COLO829 (cell line): ENCODE measurements at regions not wholly inside any gene's neighbourhood (a gene's known extent, or its start where the extent isn't known, plus 50 kb on each side); places are given as distances from the start of the nearest gene placed in this dataset.
"Not testable (repeated sequence)": the region's sequence is repeated elsewhere in the genome, so short reads cannot be mapped to it uniquely, and the experiment has no call there.

Experiments
- DNase-seq: peaks from one replicate; pipeline ENCODE4 v3.0.0; 2012; ENCODE audit warnings: low spot score

DNA sequence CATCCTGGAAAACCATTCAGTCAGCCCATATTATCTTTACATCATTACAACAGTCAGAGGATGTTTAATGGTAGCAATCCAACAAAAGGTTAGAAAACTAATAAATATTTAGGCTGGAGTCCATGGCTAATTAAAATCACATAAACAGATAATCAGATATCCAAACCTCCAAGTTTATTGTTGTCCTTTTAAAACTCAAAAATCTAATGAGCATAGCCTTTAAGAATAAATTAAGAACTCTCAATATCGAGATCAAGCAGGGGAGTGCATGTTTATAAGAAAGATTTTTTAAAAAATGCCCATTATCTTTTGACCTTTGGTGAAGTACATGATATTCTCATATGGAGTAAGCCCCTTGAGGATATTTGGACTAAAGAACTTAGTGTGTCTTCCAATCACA, 842.9 kb upstream of the SEMA6A start:
- no peak for DNase-seq

DNA sequence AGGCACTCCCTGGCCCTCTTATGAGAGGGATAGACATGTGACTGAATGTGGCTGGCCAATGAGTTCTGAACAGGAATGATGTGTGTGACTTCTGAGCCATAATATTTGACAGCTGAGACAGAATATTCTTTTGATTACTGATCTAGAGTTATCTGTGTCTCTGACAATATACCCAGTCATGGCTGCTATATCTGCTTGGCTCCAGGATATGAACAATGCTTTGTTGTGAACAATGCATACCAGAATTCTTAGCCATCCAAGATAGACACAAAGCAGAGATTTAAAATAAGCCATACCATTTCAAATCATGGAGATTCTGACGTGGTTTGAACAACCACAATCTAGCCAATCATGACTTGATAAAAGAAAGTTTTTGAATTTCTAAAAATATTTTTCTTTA, 840.3 kb upstream of the SEMA6A start:
- DNase-seq, result peak; percentile 56

DNA sequence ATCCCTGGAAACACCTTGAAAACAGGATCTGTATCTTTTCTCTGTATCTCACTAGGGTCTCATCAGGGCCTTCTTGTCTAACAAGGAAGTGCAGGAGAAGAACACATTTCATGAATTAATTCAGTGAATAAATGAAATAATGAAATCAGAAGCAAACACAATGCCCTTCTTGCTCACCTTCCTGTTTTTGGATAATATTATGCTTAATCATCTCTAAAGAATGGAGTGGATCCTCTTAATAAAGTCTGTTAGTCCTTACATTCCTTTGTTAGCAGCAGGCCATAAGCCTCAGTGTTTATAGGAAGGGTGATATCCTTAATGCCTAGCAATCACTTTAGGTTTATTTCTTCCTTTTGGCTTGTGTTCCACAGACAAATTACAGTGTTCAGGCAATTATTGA, 837.1 kb upstream of the SEMA6A start:
- no peak for DNase-seq

DNA sequence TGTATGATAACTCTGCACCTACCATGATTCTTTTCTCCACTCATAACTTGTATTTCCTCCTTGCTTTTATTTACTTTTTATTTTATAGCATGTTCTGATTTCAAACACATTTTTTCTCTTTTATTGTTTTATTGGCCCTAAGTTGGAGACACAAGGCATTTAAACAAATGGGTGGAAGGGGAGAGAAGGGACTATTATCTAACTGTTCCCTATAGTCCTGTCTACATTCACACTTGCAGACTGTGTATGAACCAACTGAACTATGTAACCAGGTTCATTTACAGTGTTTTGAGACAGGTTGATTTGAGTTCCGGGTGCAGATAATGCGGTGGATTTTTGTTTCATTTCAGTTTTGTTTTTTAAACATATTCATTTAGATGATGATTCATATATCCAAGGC, 830.6 kb upstream of the SEMA6A start:
- DNase-seq, result no peak

DNA sequence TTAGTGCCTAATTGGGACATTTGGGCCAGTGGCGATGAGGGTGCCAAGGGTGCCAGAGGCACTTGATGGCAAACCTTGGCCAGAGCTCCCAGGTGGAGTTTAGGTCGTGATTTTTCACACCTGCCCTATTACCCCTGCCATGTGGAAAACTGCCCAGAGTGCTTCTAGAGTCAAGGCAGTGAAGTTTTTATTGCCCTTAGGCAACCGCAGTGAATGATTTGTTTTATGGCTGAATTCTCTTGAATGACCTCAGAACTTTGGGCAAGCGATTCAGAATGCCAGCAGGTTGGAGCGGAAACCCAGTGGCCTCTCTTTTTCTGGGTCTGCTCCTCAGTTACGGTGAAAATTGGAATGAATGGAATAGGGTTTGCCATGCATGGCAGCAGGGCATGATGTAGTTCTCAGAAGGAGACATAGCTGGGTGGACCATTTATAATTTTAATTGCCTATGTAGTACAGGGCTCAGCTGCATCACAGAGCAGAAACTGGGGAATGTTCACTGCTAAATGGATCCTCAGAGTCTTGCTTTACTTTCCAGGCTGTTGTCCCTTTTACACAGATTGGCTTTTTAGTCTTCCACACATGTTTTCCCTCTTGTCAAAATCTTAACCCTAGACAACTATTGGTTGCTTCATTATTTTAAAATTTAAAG, 820.0 kb upstream of the SEMA6A start:
- DNase-seq, result no peak

DNA sequence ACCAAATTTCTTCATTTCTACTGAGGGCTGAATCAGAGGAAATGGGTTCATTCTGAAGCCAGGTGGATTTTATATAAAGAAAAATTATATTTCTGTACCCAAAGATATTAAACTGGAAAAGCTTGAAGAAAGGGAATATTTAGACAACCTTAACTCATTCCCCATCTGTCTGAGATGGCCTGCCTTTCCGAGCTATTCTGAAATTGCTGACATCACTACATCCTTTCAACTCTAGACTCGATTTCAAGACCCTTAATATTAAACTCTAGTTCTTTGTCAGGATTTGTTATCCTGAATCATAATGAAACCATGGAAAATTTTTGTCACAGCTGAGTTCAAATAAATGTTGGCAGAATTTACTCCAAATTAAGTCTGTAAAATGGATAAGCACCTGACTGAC, 818.5 kb upstream of the SEMA6A start:
- DNase-seq, result no peak

DNA sequence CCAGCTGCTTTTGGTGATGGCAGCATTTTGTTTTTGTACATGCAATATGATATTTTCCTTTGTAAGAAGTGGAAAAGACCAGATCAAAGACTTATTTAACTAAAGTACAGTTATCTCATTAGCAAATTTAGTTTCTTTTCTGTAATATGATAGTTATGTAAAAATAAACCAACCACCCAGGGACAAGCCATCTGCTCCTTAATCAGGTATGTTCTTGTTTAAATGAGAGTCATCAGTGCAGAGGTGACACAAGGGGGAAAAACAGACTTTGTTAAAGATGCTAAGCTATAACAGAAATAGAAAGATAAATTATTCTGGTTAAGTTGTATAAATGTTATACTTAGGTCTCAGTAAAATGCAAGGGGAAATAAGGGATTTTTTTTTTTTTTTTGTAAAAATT, 805.7 kb upstream of the SEMA6A start:
- no peak for DNase-seq

DNA sequence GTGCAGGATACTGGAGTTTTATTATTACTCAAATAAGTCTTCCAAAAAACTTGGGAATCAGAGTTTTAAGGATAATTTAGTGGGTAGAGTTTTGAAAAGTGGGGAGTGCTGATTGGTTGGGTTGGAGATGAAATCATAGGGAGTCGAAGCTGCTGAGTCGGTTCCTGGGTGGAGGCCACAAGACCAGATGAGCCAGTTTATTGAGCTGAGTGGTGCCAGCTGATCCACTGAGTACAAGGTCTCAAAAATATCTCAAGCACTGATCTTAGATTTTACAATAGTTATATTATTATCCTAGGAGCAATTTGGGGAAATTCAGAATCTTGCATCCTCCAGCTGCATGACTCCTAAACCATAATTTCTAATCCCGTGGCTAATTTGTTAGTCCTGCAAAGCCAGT, 804.9 kb upstream of the SEMA6A start:
- DNase-seq, result no peak

DNA sequence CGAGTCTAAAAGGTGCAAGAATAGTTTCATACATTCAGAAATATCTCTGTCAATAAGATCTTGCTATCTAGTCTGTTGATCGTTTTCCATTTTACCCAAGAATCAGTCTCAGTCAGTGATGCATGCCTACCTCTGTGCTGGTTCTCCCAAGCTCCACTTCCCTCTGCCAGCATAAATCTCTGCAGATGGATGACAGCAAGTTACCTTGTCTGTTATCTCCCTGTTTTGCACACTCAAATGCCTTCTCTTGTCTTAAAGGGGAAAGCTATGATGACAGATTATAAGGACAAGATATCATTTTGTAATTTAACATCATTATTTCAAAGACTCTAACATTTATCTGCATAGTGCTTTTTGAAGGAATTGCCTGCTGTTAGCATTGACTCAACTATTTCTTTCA, 802.1 kb upstream of the SEMA6A start:
- DNase-seq, result no peak

DNA sequence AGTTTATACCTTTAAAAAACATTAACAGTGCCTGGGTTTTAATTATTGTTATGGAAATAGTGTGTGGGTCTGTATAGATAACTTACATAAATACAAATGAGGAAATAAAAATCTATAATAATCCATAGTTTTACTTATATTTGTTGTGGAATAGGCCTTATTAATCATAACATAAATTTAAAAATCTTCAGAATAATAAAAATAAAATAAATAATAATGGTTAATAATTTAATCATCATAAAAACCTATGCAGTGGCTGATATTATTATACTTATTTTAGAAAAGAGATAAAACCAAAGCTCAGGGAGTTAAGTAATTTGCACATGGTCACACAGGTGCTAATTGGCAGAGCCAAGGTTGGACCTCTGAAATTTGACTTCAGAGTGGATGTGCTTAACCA, 785.3 kb upstream of the SEMA6A start:
- no peak for DNase-seq

DNA sequence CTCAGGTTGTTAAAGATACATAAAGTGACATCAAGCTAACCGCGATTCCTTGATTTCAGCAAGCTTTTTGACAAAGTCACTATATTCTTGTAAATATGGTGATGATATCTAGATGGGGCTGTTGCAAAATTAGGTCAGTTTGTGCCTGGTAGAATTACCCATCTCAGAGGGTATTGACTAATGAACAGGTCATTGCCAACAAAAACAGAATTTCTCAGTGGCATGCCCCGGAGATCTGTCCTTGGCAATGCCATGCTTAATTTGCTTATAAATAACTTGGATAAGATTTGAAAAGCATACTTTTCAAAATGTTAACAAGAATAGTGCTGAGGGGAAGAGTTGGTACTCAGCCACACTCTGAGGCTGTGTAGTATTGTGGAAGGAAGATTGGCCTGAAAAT, 783.3 kb upstream of the SEMA6A start:
- no peak for DNase-seq

DNA sequence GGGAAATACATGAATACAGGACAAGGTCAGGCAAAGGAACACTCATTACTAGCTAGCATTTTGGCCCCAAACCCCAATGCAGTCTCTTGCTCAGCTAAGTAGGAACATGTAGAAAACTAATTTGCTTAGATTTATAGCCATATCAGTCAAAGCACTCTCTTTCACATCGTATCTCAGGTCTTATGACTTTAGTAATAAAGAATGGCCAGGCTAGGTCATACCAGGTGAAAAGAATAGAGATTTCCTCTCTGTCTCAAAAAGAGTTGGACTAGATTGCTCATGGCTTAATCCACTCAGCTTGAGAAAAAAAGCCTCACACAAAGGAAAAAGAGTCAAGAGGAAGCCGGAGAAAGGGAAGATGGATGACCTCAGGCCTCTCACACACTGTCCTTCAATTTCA, 772.7 kb upstream of the SEMA6A start:
- DNase-seq, result no peak

DNA sequence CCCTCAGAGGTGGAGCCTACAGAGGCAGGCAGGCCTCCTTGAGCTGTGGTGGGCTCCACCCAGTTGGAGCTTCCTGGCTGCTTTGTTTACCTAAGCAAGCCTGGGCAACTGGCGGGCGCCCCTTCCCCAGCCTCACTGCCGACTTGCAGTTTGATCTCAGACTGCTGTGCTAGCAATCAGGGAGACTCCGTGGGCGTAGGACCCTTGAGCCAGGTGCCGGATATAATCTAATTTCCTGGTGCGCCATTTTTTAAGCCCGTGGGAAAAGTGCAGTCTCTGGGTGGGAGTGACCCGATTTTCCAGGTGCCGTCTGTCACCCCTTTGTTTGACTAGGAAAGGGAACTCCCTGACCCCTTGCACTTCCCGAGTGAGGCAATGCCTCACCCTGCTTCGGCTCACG, 769.1 kb upstream of the SEMA6A start:
- not testable (repeated sequence) for DNase-seq

DNA sequence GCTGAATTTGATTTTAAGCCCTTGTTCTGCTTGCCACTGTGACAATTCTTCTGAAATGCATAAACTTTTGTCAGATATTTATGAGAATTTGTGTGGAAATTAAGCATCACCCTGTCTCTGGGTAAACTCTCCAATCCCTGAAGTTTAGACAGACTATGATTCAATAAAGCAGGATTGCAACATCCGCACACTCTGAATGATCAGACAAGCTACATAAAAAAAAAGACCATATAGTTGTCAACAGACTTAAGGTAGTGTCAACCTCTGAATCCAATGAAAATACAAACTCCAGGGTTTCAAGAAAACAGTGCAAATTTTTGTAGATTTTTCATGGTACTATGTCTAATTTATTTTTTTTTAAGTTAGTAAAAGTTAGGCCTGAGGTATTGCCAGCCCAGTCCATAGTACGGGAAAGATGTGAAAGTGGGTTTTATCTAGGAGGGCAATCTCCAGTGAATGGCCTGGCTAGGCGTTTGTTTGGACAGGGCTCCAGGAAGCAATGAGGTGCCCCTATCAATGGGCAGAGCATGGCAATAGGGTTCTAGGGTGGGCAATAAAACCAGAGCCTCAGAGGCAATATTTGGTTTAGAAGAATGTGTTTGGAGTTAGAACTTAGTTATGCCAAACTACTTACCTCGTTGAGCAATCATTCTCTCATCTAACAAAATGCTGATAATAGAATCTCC, 762.6 kb upstream of the SEMA6A start:
- DNase-seq, result no peak

DNA sequence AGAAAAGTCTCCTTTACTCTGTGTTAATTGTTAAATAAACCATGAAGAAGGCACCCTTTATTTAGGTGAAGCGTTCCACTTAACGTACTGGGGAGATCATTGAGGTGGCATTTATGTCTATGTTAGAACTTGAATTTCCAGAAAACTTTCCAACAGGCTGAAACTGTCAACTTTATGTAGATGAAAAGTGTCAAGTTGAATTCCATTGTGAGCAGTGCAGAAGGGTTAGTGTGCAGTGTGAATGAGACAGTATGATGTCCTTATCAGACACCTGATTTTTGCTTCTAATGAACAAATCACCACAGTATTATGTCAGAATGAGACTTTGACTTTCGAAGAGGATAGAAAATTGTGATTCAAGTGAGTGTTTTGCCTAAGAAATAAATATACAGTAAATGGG, 761.6 kb upstream of the SEMA6A start:
- DNase-seq, result no peak

DNA sequence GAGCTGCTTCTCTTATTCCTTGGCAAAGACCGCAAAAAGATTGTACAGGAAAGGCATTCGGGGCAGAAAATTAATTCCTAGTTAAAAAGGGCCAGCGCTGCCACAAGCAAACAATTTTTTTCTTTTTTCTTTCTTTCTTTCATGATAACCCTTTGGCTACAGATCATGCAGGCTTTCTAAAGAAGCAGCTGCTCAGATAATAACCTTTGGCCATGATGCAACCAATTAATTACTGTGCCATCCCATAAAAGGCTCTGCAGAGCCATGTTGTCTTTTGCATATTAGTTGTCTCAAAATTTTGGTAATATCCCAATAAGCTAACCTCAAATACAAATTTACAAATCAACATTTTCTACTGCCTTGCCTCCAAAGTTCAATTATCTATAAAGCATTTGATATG, 758.4 kb upstream of the SEMA6A start:
- no peak for DNase-seq

DNA sequence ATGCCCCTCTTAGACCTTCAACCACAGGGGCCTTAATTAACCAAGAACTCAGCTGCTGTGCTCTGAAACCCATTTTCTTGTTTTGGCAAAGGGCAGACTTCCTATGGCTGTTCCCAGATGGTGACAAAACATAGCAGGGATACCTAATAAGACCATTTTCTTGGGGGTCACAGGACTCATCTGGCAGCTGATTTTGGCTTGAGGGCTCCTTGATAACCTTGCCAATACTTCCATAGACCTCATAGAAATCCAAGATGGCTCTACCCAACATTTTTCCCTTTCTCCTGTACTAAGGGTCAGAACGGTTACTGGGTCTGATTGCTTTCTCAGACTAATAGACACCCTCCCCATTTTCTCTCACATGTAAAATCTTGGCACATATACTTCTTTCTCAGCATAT, 757.7 kb upstream of the SEMA6A start:
- no peak for DNase-seq

DNA sequence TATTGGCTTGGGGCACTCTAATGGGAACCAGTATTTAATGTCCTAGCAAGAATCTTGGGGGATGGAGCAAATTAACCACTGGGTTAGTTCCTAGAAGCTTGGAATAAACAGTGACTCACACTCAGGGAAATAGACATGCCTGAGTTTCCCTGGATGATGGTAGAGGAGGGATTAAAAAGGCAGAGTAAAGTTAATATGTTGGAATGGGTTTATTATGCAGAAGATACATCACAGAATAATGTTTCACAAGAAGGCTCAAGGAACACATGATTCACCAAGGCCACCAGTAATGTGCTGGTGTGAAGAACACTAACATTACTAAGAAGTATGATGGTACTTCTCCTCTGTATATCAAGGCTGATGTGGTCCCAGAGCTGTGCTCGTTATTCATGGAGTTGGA, 752.9 kb upstream of the SEMA6A start:
- no peak for DNase-seq

DNA sequence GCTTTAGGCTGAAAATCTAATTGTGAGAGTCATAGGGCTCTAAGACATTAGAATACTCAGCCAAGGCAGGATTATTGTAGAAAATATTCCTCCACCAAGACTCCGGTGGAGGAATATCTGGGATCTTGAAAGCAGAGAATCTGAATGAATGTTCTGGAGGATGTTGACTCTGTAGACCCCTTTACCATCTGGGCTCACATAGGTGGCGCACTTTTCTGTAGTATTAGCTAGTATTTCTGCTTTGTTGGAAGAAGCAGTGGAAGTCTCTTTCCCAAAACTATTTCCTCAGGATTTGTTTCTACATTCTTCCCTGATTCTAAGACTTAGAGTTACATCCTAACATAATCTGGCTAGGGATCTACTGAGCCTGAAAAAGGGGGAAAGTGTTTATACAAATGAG, 752.4 kb upstream of the SEMA6A start:
- no peak for DNase-seq

DNA sequence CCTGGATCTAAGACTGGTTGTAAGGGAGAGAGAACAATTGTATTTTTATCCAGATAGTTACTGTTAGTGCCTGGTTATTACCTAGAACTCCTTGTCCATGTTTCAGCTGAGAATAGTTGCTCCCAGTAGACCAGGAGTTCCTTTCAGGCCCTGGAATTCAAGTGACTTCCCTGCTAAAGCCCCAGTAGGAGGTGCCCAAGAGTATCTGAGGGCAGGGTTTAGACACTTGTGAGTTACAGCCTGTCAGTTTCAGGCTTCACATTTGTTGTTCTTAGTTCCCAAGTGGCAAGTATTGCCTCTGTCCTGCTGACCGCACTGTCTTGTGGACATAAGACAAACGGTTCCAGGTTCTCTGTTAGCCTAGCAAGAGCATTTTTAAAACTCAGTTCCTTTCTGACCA, 743.9 kb upstream of the SEMA6A start:
- no peak for DNase-seq

DNA sequence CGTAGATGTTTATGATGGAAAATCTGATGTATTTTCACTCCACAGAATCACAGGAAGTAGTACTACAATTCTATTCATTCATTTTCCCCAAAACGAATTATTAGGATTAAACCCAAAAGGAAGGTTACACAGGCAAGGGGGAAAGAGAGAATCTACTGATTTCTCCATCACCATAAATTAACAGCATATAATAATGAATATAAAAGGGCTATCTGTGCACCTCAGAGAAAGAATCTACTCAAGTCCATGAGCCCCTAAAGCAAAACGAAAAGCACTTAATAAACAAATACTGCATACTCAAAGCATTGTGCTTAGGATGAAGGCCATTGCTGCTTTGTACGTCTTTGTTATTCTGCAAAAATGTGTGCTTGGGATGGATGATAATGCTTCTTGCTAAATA, 740.5 kb upstream of the SEMA6A start:
- no peak for DNase-seq

DNA sequence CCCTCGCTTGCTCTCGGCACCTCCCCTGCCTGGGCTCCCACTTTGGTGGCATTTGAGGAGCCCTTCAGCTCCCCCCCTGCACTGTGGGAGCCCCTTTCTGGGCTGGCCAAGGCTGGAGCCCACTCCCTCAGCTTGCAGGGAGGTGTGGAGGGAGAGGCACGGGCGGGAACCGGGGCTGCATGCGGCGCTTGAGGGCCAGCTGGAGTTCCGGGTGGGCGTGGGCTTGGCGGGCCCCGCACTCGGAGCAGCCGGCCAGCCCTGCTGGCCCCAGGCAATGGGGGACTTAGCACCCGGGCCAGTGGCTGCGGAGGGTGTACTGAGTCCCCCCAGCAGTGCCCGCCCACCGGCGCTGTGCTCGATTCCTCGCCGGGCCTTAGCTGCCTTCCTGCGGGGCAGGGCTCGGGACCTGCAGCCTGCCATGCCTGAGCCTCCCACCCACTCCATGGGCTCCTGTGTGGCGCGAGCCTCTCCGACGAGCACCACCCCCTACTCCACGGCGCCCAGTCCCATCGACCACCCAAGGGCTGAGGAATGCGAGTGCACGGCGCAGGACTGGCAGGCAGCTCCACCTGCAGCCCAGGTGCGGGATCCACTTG, 730.0 kb upstream of the SEMA6A start:
- not testable (repeated sequence) for DNase-seq

DNA sequence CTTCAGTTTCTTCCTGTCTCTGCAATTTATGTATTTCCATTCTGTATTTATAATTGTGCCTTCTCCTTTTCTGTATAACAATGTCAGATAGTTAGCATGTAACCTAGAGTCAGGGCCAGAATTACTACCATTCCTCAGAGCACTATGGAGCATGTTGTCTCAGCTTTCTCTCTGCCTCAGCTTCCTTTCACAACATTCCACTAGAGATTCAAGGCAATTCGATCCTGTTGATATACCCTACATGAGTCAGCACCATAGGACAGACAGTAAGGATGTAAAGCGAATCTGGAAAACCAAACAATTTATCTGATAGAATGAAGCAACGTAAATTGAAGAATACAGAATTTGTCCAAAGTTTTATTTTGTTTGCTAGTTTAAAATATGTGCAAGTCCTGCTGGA, 728.3 kb upstream of the SEMA6A start:
- DNase-seq, result no peak

DNA sequence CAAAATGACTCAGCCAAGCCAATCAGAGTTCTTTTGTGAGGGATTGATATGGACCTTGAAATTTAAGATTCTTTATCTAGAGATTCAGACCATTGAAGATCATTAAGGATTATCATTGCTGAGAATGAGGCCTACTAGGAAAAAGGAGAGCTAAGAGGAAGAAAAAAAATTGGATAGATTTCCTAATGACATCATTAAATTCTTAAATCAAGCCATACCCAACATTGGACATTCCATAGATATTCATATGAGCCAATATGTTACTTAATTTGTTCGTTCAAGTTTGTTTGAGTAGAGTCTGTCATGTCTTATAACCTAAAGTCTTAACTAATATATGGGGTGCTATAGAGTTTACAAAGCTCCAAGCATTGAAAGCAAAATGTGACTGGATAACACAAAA, 727.9 kb upstream of the SEMA6A start:
- no peak for DNase-seq
